AG09309 (cell line): ENCODE measurements at regions not wholly inside any gene's neighbourhood (a gene's known extent, or its start where the extent isn't known, plus 50 kb on each side); places are given as distances from the start of the nearest gene placed in this dataset.
A peak's percentile ranks its signal among the peaks of the same experiment; 100 is the strongest.
"Not testable (repeated sequence)": the region's sequence is repeated elsewhere in the genome, so short reads cannot be mapped to it uniquely, and the experiment has no call there.

Experiments used
- DNase-seq: peaks from one replicate; pipeline ENCODE4 v3.0.0-alpha.2; 2010; ENCODE audit warnings: low read depth
- H3K4me3 ChIP-seq: 2 replicates; pipeline ENCODE4 v1.5.1; 2011; ENCODE audit warnings: mild to moderate bottlenecking, low read depth, low read length, moderate library complexity; ENCODE audit not compliant: control insufficient read depth
- TF ChIP-seq, protein P1 (sequence below): IDR thresholded peaks from 2 replicates; pipeline ENCODE4 v1.5.1; 2011; ENCODE audit warnings: mild to moderate bottlenecking, low read depth, low read length, inconsistent platforms; ENCODE audit not compliant: insufficient read depth, control insufficient read depth; ENCODE audit errors: missing control alignments

DNA sequence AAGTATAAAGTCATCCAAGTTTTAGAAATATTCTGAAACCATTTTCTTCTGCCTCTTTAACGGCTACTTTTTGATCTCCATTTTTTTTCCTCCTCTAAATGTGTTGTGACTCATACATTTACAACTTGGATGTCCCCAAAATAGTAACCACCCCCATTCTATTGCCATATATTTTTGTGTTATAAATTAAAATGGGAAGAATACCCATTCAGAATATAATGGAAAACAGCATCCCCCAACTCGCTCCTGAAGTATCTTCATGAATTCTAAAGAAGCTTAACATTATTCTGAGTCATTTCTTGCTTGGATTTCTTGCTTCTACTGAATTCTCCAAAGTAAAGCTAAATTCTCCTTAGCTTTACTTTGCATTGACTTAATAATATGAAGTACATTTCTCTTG is 92.0 kb upstream of the PTPN13 start:
- DNase-seq: no peak
- H3K4me3 ChIP-seq: no peak overlapping the region
- TF ChIP-seq, protein P1, sequence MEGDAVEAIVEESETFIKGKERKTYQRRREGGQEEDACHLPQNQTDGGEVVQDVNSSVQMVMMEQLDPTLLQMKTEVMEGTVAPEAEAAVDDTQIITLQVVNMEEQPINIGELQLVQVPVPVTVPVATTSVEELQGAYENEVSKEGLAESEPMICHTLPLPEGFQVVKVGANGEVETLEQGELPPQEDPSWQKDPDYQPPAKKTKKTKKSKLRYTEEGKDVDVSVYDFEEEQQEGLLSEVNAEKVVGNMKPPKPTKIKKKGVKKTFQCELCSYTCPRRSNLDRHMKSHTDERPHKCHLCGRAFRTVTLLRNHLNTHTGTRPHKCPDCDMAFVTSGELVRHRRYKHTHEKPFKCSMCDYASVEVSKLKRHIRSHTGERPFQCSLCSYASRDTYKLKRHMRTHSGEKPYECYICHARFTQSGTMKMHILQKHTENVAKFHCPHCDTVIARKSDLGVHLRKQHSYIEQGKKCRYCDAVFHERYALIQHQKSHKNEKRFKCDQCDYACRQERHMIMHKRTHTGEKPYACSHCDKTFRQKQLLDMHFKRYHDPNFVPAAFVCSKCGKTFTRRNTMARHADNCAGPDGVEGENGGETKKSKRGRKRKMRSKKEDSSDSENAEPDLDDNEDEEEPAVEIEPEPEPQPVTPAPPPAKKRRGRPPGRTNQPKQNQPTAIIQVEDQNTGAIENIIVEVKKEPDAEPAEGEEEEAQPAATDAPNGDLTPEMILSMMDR: no peak

DNA sequence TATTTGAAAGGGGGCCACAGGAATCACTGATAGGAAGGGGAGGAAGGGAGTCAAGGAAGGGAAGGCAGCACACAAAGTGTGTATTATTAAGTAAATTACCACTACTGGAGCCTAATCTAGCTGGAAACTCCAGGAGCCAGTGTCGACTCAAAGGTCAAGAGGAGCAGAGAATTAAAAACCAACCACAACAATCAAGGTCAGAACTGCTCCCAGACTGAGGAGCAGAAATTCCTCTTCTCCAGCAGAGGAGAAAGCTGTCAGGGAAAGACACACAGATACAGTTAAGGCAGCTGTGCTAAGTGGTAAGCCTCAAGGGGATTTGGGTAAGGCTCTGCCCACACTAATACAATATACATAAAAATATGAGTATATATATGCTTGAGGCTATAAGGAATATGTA is 87.5 kb upstream of the PTPN13 start:
- TF ChIP-seq, protein P1: no peak
- DNase-seq: no peak
- no peak overlapping the region for H3K4me3 ChIP-seq

DNA sequence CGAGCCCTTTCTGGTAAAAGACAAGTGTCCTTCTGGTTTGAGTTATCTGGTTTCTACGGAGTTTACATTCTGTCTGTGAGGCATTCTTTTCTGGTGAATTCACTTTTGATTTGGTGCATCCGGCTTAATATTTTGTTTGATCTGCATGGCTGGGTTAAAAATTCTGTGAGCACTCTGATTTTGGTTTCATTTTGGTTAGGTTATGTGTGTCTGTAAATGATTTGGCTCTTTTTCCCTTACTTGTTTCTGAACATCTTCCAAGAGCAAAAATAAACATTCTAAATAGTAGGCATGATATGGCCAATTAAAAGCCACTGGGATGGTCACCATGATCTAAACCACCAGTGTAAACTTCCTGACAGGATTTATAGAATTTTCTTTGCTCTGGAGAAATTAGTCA is 85.7 kb upstream of the PTPN13 start:
- H3K4me3 ChIP-seq: no peak overlapping the region; the same call in 1 of the 2 replicates
- peak; percentile 59 for DNase-seq
- TF ChIP-seq, protein P1: no peak

DNA sequence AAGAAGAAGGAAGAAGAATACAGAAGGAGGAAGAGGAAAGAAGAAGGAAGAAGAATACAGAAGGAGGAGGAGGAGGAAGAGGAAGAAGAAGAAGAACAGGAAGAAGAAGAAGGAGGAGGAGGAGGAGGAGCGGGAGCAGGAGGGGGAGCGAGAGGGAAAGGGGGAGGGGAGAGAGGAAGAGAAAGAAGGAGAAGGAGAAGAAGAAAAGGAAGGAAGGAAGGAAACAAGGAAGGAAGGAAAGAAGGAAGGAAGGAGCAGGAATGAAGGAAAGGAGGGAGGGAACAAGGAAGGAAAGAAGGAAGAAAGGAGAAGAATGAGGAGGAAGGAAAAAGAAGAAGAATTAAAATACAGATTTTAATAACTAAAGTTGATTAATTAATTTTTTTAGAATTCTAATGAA is 82.5 kb upstream of the PTPN13 start:
- H3K4me3 ChIP-seq: no peak overlapping the region
- TF ChIP-seq, protein P1: no peak
- no peak for DNase-seq

DNA sequence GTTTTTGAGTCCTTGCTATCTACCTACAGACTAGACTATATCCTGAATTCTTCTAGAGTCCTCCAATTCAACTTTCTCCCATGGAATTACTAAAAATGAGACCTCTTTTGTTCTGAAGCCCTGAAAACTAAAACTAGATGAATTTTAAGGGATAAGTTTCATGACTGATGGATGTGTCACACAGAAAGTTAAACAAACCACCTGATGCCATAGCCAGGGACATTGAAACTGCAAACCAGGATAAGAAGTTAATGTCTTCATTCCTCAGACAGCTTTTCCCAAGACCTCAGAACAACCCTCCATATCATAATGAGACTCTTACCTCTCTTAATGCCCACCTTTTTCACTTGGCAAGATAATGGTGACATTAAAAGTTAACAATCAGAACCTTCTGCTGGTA is 81.5 kb upstream of the PTPN13 start:
- TF ChIP-seq, protein P1: no peak
- H3K4me3 ChIP-seq: no peak overlapping the region
- DNase-seq: no peak

DNA sequence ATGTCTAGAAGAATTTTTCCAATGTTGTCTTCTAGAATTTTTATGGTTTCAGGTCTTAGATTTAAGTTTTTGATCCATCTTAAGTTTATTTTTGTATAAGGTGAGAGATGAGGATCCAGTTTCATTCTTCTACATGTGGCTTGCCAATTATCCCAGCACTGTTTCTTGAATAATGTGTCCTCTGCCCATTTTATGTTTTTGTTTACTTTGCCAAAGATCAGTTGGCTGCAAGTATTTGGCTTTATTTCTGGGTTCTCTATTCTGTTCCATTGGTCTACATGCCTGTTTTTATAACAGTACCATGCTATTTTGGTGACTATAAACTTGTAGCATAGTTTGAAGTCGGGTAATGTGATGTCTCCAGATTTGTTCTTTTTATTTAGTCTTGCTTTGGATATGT is 78.2 kb upstream of the PTPN13 start:
- not testable (repeated sequence) for H3K4me3 ChIP-seq, DNase-seq

DNA sequence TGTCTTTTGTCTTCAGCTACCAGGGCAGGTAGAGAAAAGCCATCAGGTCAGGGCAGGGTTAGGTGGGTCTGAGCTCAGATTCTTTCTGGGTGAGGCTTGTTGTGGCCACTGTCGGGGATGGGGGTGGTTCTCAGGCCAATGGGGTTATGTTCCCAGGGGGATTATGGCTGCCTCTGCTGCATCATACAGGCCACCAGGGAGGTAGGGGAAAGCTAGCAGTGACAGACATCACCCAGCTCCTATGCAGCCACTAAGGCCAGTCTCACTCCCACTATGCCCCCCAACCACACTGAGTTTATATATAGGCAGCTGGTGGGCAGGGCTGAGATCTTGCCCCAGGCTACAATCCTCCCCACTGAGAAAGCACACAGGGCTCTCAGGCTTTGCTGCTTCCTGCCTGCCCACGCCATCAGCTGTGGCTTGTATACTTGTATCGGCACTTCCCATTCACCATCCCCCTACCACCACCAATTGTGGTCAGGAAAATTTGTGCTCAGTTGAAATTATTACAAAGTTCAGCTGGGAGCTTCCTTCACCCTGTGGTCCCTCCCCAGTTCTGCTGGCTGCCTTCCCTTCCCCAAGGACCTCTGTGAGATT is 72.6 kb upstream of the PTPN13 start:
- H3K4me3 ChIP-seq: no peak overlapping the region
- DNase-seq: no peak
- TF ChIP-seq, protein P1: no peak
